HG03175 (cell line): ENCODE measurements at regions not wholly inside any gene's neighbourhood (a gene's known extent, or its start where the extent isn't known, plus 50 kb on each side); places are given as distances from the start of the nearest gene placed in this dataset.

Source experiments
- ATAC-seq: cut with Tn5 transposase; IDR thresholded peaks from one replicate; pipeline ENCODE4 v1.9.1; 2021; ENCODE audit warnings: mild to moderate bottlenecking, moderate library complexity; ENCODE audit not compliant: unreplicated experiment

DNA sequence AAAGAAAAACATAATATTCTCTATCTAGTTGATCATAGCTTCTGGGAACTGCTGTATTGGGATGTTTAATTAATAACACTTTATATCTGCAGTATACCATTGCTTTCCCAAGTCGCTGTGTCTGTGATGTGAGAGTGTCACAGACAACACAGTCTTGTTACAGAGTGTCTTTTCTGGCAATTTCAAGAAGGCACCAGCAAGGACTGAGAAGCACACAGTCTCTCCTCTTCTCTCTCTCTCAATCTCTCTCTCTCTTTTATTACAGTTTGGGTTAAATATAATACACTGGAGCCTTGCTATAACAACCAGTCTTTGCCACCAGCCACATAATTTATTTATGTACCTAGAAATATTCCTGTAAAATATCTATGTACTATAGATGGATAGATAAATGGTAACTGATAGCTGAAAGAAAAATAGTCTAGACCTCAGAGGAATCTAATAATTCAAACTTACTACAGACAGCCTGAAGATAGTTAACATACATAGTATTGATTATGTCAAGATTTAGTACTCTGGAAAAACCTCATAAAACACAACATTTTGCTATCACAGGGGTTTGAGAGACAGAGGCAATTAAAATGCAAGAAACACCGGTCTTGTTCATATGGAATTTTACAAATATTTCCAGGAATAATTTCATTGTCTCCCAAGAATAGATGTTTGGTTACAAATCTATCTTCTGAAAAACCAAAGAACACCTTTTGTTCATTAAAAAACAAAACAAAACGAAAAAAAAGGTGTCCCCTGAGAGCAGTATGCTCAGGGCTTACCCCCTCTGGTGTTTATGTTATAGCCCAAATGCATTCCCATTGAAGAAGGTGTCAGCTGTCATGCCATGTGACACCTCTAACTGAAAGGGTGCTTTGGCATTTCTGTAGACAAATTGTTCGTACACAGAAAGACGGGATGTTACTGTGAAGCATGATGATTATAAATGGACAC is 507.8 kb downstream of the TBC1D4 start:
- no peak for ATAC-seq

DNA sequence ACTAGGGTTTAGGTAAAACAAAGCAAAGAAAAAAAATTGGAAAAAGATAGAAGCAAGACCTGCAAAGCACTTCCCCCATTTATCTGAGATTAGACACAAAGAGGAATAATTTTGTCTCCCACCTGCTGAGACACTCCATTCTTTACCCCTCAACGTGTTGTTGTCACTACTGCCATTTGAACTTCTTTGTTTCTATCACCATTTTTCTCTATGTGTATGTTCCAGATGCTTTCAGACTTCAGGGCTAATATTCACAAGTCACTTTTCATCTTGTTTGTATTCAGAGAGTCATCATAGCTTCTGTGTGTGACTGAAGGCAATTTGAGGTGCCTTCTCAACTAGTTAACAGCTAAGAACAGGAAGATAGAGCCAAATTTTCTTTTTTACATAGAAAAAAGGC is 512.5 kb downstream of the TBC1D4 start:
- no peak for ATAC-seq

DNA sequence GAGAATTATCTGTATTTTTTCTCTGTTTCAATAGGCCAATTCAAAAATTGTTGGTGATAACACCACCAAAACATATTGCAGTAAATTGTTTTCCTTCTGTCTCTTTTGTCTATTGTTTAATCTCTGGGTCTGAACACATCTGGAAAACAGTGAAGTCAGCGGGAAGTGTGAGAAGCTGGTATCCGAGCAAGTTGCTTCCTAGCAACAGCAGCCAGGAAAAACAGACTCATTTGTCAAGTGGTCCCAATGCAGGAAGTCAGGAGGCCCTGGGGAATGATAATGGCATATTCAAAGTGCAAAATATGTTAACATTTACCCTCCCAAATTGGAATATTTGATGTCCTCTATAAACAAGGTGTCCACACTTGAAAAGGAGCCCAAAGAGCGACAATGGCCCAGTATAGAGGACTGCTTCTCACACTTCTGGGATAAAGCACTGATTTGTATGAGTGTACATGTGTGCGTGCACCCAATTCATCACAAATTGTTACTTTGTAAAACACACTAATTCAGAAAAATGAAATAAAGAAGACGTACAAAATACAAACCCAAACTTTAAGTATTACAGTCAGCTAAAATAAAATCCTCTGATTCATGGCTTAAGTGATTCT is 515.0 kb downstream of the TBC1D4 start:
- ATAC-seq, result no peak

DNA sequence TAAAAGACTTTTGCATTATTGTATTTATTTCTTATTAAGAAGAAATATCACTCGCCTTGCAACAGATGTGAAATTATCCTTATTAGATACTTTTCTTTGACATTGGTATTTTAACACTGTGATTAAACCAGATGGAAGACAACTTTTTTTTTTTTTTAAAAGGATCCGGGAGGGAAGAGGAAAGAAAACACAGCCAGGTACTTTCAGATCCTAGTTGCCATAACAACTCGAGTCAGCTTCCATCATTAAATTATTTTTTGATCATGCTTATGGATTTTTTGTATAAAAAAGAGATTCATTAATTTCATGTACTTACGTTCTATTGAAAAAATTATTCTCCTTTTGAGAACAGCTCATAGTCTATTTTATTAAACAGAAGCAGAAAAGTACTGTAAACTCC is 515.7 kb downstream of the TBC1D4 start:
- ATAC-seq, result no peak

DNA sequence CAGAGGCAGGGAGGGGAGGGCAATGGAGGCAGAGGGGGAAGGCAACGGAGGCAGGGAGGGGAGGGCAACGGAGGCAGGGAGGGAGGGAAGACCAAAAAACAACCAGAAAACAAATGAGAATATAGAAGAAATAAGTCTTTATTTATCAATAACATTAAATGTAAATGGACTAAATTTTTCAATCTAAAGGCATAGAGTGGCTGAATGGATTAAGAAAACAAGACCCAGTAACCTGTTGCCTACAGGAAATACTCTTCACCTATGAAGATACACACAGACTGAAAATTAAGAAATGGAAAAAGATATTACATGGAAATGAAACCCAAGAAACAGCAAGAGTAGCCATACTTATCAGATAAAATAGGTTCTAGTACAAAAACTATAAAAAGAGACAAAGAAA is 536.3 kb downstream of the TBC1D4 start:
- no peak for ATAC-seq

DNA sequence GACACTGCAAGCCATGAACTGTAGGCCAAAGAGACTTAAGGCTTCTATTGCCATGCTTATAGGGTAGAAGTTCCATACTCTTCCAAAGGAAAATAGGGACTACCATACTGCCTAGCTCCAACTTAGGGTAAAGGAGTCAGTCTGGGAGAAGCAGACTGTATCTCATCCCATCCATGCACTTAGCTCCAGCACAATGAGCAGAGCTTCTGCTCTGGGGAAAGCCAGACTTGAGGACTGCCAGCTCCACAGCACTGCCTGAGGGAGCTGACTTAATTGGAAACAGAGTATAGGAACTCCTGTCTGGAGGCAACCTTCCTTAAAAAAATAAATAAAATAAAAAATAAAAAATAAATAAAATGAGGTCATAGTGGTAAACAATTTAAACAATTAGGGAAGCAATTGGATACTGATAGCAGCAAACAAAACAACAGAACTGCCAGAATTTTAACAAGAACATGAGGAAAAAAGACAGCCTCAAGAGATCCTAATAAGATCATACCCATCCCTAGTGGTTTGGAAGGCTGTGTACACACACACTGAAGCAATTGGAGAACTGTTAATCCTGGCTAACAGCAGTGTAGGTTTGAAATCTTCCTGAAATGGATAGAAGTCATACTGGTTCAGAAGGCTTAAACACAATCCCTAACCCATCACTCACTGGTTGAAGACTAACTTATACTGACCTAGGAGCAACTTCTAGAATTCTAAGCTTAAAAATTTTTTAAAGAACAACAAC is 550.1 kb downstream of the TBC1D4 start:
- ATAC-seq, result no peak

DNA sequence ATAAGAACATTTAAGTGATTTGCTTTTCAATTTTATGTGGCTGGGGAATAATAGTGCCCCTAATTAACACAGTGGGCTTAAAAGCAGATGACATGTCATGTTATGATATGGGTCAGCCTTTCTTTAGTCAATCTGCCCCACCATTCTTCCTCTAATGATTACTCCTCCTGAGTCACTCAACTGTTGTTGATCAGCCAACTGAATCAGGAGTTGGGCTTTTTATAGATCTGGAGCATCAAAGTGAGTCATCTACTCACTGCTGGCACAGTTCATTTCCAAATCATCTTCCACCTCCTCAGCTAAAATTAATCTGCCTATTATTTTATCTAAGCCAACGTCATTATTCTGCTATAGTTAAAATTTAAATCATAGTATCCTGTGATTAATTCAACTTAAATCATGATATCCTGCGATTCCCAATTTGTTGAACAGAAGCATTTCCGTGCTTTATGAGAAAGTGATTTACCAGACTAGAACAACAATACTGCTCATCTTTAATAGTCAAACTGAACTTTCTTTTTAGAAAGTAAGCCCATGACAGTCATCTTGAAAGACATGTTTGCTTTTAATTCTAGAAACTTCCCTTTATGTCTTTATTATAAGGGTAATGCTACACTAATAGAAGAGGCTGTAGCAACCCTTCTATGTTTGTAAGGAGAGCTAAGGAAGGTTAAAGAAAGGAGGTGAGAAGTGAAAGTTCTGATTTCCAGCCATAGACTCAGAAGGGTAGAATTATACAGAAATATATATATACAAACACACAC is 551.4 kb downstream of the TBC1D4 start:
- ATAC-seq, result no peak

DNA sequence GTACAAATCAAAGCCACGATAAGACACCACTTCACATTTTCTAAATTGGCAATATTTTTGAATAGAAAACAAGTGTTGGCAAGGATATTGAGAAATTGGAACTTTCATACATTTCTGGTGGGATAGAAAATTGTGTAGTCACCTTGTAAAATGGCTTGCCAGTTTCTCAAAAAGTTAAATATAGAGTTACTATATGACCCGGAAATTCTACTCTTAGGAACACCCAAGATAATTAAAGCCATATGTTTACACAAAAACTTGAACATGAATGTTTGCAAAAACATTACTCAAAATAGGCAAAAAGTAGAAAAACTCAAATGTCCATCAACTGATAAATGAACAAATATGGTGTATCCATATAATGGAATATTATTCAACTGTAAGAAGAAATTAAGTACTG is 552.5 kb downstream of the TBC1D4 start:
- no peak for ATAC-seq

DNA sequence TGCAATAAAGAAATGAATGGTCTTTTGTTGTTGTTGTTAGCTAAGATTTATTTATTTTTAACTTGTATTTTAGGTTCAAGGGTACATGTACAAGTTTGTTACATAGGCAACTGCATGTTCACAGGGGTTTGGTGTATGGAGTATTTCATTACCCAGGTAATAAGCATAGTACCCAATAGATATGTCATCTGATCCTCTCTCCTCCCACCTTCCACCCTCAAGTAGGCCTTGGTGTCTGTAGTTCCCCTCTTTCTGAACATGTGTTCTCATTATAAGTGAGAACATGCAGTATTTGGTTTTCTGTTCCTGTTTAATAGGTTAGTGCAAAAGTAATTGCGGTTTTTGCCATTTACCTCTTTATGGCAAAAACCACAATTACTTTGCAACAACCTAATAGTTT is 554.1 kb downstream of the TBC1D4 start:
- no peak for ATAC-seq

DNA sequence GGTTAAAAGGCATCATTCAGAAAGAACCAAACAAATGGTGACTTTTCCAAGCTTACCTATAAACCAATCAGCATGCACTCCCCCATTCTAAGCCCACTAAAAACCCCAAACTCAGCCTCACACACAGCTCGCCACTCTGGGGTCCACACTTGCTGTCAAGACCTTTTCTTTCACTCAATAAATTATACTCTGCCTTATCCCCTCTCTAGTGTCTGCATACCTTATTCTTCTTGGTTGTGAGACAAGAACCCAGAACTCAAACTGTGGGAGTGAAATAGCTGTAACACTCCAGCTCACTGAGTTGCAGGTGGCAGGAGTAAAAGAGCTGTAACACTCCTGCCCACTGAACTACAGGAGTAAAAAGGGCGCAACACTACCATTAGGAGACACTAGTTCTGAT is 559.0 kb downstream of the TBC1D4 start:
- no peak for ATAC-seq

DNA sequence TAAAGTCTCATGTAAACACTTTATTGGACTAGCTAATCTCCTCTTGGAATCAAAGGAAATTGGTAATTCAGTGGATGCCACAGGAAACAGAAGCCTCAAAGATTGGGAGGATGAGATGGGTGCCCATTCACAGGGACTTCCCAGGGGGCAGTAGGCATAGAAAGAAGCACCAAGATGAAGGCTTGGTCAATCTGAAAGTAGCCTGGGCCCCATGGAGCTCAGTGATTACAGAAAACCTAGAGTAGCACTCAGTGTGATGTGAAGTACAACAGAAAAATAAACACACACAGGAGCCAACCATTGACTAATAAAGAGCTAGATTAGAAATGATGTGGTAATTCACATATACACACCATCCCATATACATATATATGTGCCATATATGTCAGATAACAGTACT is 560.6 kb downstream of the TBC1D4 start:
- no peak for ATAC-seq

DNA sequence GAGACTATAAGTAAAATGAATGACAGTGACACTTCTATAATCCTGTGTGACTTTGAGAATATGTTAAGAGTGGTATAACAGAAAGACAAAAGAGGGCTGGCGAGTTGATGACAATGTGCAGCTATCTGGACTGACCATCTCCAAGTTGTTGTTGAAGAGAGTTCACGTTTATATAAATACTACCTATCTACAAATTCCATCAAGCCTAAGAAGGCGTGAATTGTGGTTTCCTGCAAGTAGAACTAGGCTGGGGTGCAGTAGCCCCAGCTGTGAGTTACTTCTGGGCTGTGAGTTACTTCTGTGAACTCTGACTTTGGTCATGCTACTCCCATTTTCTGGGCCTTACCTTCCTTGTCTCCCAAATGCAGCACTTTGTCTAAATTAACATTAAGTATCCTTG is 561.0 kb downstream of the TBC1D4 start:
- ATAC-seq, result no peak

DNA sequence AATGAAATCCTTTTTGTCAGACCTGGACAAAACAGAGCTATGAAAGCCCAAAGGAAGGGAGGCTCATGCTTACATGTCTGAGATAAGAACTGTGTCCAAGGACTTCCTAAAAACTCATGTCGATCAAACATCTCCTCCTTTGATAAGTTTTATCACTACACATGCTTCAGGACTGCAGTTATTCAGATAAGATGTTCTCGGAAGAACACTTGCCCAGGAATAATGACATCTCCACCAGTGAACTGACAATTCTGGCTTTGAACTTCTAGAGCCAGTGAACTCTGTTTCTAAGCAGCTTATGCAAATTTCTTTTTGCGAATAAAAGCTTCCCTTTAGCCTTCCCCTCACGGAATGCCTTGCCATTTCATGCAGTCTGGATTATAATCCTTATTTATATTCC is 561.6 kb downstream of the TBC1D4 start:
- no peak for ATAC-seq

DNA sequence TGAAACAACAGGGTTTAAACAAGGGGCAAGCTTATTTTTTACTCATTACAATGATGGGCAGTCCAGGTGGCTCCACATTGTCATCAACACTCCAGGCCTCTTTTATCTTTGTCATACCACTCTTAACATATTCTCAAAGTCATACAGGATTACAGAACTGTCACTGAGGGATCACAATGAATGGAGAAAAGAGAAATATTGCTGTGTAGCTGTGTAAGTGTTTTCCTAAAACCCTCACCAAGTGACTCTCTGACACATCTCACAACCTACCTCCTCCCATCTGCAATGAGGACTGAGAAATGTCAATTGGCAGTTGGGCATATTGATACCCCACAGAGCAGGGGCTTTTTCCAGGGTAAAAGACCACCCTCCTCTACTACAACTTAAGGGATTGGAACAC is 562.1 kb downstream of the TBC1D4 start:
- ATAC-seq, result no peak

DNA sequence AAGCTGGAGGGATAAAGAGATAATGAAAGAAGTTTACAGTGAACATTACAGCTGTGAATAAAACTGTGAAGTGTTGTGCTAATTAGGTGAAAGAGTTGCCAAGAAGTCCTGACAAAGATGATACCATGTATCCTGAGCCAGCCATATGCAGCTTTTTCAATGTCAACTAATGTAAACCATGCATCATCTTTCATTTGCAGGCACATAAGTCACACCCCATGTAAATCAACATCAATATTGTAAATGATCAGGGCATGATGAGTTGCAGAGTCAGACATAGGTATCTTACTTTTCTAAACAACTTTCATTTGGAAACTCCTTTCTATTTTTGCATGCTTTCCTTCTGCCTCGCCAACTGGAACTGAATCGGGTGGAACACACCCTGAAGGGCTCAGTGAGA is 569.1 kb downstream of the TBC1D4 start:
- no peak for ATAC-seq

DNA sequence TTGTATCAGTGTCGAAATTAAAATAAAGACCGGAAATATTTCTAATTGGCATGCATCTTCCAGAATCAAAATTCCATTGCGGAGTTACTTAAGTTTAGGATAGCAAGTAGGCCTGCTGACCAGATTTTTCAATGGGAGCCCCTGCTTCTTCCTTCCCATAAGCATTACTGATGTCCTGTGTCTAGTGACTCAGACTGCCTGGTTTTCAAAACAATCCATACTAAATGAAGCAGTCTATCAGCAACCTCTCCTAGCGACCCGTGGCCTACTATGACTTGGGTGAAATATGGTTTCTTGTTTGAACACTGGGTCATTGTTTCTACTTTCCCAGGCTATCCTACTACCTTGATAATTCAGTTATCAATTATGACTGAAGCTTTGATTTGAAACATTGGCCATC is 571.6 kb downstream of the TBC1D4 start:
- no peak for ATAC-seq

DNA sequence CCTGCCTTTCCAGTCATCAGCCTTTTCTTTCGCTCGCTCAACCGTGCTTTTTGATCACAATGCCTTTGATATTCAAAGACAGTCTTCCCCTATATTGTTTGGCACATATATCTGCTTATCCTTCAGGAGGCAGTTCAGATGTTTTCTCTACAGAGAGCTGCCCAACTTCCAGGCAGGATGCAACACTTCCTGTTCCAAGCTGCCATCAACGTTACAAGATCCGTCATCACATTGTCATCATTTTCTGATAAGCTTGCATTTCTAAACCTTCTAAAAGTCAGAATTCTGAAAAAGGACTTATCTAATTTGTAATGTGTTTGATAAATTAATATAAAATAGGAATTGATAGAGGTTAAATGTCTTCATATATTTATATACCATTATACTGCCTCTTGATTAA is 574.2 kb downstream of the TBC1D4 start:
- no peak for ATAC-seq

DNA sequence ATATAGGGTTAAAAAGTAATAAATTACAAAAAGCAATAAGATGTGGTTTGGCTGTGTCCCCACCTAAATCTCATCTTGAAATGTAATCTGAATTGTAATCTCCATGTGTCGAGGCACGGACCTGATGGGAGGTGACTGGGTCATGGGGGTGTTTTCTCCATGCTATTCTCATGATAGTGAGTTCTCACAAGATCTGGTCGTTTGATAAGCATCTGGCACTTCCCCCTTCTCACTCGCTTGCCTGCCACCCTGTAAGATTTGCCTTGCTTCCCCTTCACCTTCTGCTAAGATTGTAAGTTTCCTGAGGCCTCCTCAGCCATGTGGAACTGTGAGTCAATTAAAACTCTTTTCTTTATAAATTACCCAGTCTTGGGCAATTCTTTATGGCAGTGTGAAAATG is 577.4 kb downstream of the TBC1D4 start:
- ATAC-seq, result no peak

DNA sequence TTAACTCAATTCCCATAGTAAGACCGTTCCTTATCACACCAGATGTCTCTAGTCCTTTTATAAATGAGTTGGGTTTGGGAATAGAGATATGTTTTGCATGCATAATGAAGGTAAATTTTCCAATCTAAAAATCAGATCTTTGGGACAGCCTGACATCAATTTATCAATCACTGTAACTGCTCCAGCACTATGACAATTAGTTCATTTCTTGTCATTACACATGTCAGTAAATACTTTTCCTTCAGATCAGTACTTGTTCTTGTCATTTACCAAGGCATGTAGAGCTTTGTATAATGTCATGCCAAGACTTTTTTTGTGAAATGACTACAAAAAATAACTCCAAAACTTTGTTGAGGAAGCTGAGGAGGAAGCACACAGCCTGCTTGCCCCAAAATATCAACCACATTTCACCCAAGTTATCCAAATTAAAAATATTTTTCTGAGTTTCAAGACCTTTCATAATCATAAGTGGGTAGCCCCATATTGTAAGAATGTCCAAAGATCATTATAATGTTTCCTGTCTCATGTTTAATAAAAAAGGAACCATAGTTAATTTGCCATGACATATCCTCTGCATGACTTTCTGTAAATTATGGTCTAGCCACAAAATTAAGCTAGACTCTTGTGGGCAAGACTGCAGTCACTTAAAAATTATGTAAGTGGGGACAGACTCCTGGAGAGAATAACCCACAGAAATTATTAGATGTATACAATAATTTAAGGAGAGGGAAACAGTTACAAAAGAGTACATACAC is 586.8 kb downstream of the TBC1D4 start:
- no peak for ATAC-seq

DNA sequence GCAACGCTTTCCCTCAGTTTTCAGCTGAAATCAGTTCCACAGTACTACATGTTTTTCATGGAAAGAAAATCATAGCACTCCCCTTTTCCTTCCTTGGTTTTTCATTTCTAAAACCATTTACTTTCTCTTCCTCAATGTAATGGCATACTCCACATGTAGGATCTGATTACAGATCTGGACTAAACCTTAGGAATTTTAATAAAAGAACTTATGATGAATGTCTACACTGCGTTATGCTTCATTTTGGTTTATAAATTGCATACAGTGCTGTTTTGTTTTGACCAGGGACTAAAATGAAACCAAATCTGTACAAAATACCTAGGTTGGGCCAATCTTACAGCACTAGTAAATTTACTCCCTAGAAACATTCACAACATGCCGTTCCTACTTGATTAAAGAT is 589.9 kb downstream of the TBC1D4 start:
- ATAC-seq, result no peak
